ENCODE measurements at regions not wholly inside any gene's neighbourhood (a gene's known extent, or its start where the extent isn't known, plus 50 kb on each side); places are given as distances from the start of the nearest gene placed in this dataset.
"Not testable (repeated sequence)": the region's sequence is repeated elsewhere in the genome, so short reads cannot be mapped to it uniquely, and the experiment has no call there.

DNA sequence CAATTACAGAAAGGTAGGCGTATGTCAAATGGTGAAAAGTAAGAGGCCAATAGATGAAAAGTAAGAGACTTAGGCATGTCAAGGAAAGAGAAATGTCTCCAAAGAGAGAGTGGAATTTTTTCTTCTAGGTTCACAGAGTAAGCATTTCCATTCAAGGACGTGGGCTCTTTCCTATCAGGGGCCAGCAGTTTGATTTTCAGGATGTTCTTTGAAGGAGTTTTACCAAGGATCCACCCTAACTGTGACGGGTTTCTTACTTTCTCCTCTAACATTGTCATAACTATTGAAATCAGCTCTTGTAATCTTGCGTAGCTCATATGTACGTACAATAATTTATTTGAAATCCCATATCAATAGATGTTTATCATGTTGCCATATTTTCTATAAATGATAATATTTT lies 2112.2 kb upstream of the RAG2 start:
- DNase-seq = no peak

DNA sequence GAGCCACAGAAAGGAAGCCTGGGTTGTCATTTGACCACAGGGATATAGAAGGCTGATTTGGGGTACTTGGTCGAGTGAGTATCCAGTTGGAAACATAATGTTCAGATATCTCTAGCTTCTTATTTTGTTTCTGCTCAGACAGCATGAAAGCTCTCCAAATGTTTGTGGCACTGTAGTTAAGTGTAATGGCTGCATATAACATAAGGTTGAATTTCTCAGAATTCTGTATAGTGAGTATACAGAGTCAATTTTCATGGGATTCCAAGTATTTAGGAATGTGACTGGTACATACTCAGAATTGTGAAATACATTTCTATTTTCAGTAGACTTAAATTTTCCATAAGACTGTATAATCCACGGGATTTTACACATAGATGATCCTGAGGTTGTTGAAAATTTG lies 2102.1 kb upstream of the RAG2 start:
- no peak for DNase-seq

- DNase-seq = no peak
Observed at GRCh38 chr11:38693306-38693705, 2095.3 kb upstream of the RAG2 start.

DNA sequence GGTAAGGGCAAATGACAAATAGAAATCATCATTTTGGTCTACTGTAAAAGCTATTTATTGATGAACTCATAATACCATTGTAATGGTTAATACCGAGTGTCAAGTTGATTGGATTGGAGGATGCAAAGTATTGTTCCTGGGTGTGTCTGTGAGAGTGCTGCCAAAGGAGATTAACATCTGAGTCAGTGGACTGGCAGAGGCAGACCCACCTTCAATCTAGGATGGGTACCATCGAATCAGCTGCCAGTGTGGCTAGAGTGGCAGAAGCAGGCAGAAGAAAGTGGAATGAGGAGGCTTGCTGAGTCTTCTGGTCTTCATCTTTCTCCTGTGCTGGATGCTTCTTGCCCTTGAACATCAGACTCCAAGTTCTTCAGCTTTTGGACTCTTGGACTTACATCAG lies 2092.2 kb upstream of the RAG2 start:
- DNase-seq = not testable (repeated sequence)

DNA sequence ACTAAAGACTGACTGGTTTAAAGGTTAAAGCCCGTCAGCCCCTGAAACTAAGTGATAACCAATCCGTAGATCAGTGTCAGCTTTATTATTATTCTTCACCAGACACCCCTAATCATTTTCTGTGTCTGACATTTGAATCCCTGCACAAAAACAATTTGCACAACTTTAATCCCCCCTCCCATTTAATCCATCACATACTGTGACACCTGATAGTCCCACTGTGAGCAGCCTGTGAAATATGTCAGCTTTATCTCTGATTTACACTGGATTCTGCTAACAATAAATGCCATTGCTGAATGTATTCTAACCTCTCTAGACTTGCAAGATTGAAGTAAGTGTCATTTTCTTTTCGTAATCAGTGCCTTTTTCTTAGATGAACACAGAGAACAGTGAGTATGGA lies 2089.0 kb upstream of the RAG2 start:
- no peak for DNase-seq

DNA sequence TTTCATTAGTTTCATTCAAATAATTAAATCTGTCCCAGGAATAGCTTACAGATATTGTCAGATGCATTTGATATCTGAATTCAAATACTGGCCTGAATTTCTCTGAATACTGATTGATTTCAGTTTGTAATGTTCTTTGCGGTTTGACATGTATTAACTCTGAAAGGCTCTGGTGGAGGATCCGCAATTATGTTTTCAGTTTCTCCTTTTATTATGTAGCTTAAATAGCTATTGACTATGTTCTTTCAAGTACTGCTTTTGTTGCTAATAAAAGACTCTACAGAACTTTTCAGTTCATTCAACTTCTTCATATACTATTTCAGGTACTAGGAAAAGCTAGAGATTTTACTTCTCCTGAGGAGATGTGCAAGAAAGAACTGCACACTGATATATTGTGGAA lies 2085.4 kb upstream of the RAG2 start:
- DNase-seq = no peak

DNA sequence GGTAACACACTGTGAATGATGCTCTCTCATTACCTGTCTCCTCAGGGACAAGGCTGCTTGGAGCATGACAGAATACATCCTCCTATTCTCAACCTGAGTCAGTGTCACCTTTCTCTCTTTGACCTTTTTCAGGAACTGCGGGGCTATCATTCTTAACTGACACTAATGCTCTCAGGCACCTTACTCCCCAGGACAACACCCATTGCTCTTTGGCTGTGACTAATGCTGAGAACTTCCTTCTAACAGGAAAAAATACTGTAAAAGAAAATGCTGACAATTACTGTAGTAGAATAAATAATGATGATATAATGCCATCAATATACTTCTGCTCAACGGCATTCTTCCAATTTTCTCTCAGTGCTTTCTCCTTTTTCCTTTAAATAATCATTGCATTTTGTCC lies 2082.7 kb upstream of the RAG2 start:
- no peak for DNase-seq

DNA sequence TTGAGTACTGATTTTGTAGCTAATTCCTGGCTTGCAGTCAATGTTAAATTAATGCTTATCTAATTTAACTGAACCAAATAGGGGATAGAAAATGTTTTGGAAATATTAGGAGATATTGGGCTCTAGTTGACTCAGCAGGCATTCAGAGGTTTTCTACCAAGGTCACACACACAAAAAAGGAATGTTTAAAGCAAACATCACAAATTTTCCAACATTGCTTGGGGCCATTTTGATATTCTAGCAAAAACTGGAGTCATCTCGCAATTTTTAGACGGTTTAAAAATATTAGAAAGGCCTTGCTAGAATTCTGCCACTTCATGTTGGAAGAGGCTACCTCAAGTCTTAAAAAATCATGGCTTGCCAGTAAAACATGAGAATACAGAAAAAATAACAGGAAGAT lies 2082.1 kb upstream of the RAG2 start:
- no peak for DNase-seq

DNA sequence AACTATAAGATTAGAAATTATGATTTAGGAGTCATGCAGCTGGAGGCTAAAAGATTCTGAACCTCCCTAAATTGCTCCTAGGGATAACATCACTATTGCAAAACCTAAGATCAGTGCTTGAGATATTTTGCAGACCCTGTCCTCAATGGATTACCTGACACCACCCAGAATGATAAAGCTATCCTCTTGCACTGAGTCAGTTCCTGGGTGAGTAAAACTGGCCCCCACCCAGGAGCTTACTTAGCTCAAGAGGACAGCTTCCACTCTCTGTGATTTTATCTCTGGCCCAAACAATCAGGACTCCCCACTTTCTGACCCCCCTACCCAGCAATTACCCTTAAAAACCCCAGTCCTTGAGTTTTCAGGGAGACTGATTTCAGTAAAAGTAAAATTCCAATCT lies 2074.4 kb upstream of the RAG2 start:
- no peak for DNase-seq

DNA sequence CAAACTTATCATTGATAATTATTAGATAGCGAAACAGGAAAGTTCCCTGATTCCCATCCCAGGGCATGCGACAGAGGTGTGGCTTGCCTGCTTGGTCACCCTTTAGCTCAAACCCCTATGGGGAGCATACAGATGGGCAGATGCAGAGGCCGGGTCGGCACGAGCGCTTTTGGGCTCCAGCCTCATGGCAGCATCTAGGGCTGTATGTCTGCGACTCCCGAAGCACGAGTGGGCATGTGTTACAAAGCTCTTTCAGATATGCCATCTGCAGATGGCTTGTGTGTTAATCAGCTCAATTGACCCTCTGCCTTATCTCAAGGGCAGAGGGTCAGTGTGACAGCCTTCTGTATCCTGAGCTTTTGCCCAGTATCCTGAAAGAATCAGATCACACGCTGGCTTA lies 2069.3 kb upstream of the RAG2 start:
- DNase-seq = no peak

GRCh38 chr11:38648604-38649003 lies 2050.6 kb upstream of the RAG2 start:
- DNase-seq = no peak

- no peak for DNase-seq
Observed at GRCh38 chr11:38646382-38646781, 2048.3 kb upstream of the RAG2 start.

GRCh38 chr11:38640854-38641253 lies 2042.8 kb upstream of the RAG2 start:
- no peak for DNase-seq

- no peak for DNase-seq
Observed at GRCh38 chr11:38612701-38613100, 2014.7 kb upstream of the RAG2 start.

DNA sequence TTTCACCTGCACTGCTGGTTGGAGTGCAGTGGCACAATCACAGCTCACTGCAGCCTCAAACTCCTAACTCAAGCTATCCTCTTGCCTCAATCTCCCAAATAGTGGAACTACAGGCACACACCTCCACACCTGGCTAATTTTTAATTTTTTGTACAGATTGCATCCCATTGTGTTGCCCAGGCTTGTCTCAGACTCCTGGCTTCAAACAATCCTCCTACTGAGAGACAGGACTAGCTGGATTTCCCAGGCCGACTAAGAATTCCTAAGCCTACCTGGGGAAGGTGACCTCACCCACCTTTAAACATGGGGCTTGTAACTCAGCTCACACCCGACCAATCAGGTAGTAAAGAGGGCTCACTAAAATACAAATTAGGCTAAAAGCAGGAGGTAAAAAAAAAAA lies 2003.3 kb upstream of the RAG2 start:
- DNase-seq = not testable (repeated sequence)

DNA sequence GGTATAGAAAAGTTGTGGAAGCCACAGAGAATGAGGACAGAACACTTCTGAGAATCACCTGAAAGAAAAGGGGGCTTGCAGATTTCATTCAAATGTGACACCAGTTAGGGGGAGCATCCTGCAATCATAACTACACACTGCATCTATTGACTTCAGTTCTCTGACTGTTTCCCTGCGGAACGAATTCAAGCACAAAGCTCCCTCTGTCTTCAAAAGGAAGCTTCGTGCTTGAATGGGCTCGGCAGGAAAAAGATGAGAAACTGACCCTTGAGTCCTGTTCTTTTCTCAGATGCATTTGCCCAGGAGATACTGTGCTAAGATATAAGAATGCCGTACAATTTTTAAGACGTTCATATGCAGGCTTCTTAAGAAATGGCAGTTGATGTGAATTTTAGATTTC lies 2000.4 kb upstream of the RAG2 start:
- DNase-seq = no peak

DNA sequence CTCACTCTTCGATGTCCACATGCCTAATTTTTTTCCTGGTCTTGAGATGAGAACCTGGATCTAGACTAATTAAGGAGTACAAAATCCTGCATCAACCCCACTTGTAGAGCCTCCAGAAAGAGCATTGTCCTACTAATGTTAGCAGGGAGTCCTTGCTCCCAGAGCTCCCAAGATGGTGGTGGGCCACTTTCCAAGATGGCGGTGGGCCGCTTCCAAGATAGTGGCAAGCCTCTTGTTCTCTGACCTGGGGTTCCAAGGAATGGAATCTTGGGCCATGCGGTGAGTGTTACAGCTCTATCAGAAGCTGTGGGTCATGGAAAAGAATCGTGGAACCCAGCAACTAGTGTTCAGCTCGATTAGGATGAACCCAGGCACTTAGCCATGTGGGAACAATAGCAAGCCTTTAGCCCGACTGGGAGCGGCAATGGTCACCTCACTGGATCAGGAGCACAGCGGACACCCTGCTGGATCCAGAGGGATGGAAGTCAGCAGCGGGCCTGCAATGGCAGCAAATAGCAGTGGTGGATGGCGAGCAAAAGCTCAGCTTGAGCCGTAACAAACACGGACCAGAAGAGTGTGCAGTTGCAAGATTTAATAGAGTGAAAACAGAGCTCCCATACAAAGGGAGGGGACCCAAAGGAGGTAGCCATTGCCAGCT lies 1997.5 kb upstream of the RAG2 start:
- DNase-seq = not testable (repeated sequence)

DNA sequence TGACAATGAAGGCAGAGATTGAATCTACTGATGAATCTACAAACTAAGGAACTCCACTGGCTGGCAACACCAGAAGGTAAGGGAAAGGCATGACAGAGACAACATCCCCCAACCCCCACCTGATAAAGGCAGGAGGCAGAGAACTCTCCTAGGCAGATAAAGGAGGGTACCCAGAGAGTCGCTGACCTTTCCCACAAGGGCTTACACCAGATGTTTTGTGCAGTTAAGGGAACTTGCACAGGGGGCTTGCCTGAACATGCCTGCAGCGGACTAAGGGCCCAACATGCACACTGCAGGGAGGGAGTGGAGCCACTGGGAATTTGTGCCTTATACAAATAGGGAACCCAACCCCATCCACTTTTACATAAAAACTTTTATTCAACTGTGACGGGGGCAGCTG lies 1996.9 kb upstream of the RAG2 start:
- DNase-seq = no peak

DNA sequence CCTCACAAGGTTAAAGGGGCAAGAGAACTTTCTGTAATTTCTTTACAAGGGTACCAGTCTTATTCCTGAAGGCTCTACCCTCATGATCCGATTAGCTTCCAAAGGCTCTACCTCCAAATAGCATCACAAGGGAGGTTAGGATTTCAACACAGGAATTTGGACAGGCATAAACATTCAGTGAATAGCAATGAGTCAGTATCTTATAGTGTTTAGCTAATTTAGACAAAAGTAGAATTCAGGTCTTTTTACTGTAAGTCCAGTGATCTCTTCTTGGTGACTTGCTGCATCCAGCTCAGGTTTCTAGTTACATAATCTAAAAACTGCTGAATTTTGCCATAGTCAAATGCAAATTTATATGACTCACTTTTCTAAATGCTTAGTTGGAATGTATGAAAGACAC lies 1995.6 kb upstream of the RAG2 start:
- no peak for DNase-seq

GRCh38 chr11:38582756-38583155 lies 1984.7 kb upstream of the RAG2 start:
- DNase-seq = no peak

- DNase-seq = no peak
Observed at GRCh38 chr11:38582151-38582550, 1984.1 kb upstream of the RAG2 start.

GRCh38 chr11:38577769-38578168 lies 1979.7 kb upstream of the RAG2 start:
- no peak for DNase-seq

GRCh38 chr11:38562562-38562961 lies 1964.5 kb upstream of the RAG2 start:
- no peak for DNase-seq

GRCh38 chr11:38553148-38553547 lies 1955.1 kb upstream of the RAG2 start:
- DNase-seq = no peak

- no peak for DNase-seq
Observed at GRCh38 chr11:38547462-38547861, 1949.4 kb upstream of the RAG2 start.

- DNase-seq = no peak
Observed at GRCh38 chr11:38543986-38544385, 1946.0 kb upstream of the RAG2 start.

Measured in activated effector memory CD4-positive, alpha-beta T cell treated with anti-CD3 and anti-CD28 coated beads, Interleukin-2, amount 50 U/mL, for 16 hours (primary cell).